GM18520 (cell line): ENCODE measurements at regions not wholly inside any gene's neighbourhood (a gene's known extent, or its start where the extent isn't known, plus 50 kb on each side); places are given as distances from the start of the nearest gene placed in this dataset.
"Not testable (repeated sequence)": the region's sequence is repeated elsewhere in the genome, so short reads cannot be mapped to it uniquely, and the experiment has no call there.

Source experiments
- ATAC-seq: cut with Tn5 transposase; IDR thresholded peaks from one replicate; pipeline ENCODE4 v1.9.1; 2021; ENCODE audit not compliant: unreplicated experiment

- not testable (repeated sequence) for ATAC-seq
Measured at GRCh38 chr6:166846446-166847142, 109.8 kb downstream of the RNASET2 start.

- no peak for ATAC-seq
Measured at GRCh38 chr6:166842607-166843006, 113.7 kb downstream of the RNASET2 start.

GRCh38 chr6:166841216-166841615 is 115.1 kb downstream of the RNASET2 start:
- ATAC-seq, result no peak

- ATAC-seq, result no peak
Measured at GRCh38 chr6:166839569-166839968, 116.8 kb downstream of the RNASET2 start.

- no peak for ATAC-seq
Measured at GRCh38 chr6:166838987-166839386, 117.4 kb downstream of the RNASET2 start.

- ATAC-seq, result no peak
Measured at GRCh38 chr6:166836785-166837718, 119.3 kb downstream of the RNASET2 start.

- no peak for ATAC-seq
Measured at GRCh38 chr6:166834049-166834448, 122.3 kb downstream of the RNASET2 start.

- no peak for ATAC-seq
Measured at GRCh38 chr6:166830891-166831363, 125.4 kb downstream of the RNASET2 start.

- ATAC-seq, result peak; percentile 85
Measured at GRCh38 chr6:166830185-166830890, 126.0 kb downstream of the RNASET2 start.

- ATAC-seq, result no peak
Measured at GRCh38 chr6:166826264-166826663, 130.1 kb downstream of the RNASET2 start.

- no peak for ATAC-seq
Measured at GRCh38 chr6:166825553-166826145, 130.7 kb downstream of the RNASET2 start.

GRCh38 chr6:166824880-166825250 is 131.5 kb downstream of the RNASET2 start:
- no peak for ATAC-seq

- no peak for ATAC-seq
Measured at GRCh38 chr6:166824146-166824879, 132.0 kb downstream of the RNASET2 start.

GRCh38 chr6:166822609-166823008 is 133.7 kb downstream of the RNASET2 start:
- ATAC-seq, result no peak

- ATAC-seq, result no peak
Measured at GRCh38 chr6:166820483-166820882, 135.9 kb downstream of the RNASET2 start.

- ATAC-seq, result no peak
Measured at GRCh38 chr6:166820070-166820469, 136.3 kb downstream of the RNASET2 start.

GRCh38 chr6:166815629-166816028 is 140.7 kb downstream of the RNASET2 start:
- ATAC-seq, result no peak

- no peak for ATAC-seq
Measured at GRCh38 chr6:166814390-166814789, 142.0 kb downstream of the RNASET2 start.

- ATAC-seq, result no peak
Measured at GRCh38 chr6:166813461-166813860, 142.9 kb downstream of the RNASET2 start.

- no peak for ATAC-seq
Measured at GRCh38 chr6:166810864-166811263, 145.5 kb downstream of the RNASET2 start.
